HepG2 (cell line): ENCODE measurements at regions not wholly inside any gene's neighbourhood (a gene's known extent, or its start where the extent isn't known, plus 50 kb on each side); places are given as distances from the start of the nearest gene placed in this dataset.

Experiments
- ATAC-seq: fragments of 200-7000 bp; cut with Tn5 transposase; 3 replicates; pipeline ENCODE4 v1.9.1; 2020; ENCODE audit warnings: mild to moderate bottlenecking, moderate library complexity
- BruUV-seq: library from RNA; stranded (reverse); fragments of 400-500 nt; replicated peaks from 2 replicates; lab custom pipeline; 2021; lab: Mats Ljungman, UMichigan
- CTCF ChIA-PET: fragments of 300-600 bp; formaldehyde crosslinking; extraction: SDS; loops from one replicate; lab custom pipeline; 2021; ENCODE audit warnings: low total read pairs, inconsistent platforms, low intra/inter-chr PET ratio; lab: Yijun Ruan, JAX
- POLR2A ChIA-PET: fragments of 350-600 bp; sonication (Branson Sonifier 250); formaldehyde crosslinking; loops from one replicate; lab custom pipeline; 2020; ENCODE audit warnings: antibody characterized with exemption, inconsistent platforms; lab: Yijun Ruan, JAX
- DNase-seq: peaks from one replicate; pipeline ENCODE4 v3.0.0-alpha.2; 2015; ENCODE audit warnings: low spot score
- FAIRE-seq: peaks from 3 replicates; lab custom pipeline; 2011; peaks lifted over from hg19 to GRCh38; lab: Jason Lieb, UNC
- H2AFZ ChIP-seq: one replicate; pipeline ENCODE4 v1.6.1; 2011; ENCODE audit warnings: low read length, inconsistent platforms
- H3K27ac ChIP-seq: fragments of 300-600 bp; 3 replicates; pipeline ENCODE4 v1.8.0; 2011; ENCODE audit warnings: mixed run types, mild to moderate bottlenecking, mixed read lengths, low read length, inconsistent platforms; ENCODE audit not compliant: insufficient read depth; ENCODE audit errors: extremely low read length
- H3K27me3 ChIP-seq, 2 experiments: fragments of 200-600 bp in 1 of 2; 2 replicates in 1 of 2; 3 replicates in 1 of 2; pipeline versions ENCODE4 v1.6.0 to v1.8.0; 2011; ENCODE audit warnings: low read length in 2 of 2, mild to moderate bottlenecking in 2 of 2, moderate library complexity in 2 of 2, inconsistent platforms in 1 of 2; ENCODE audit not compliant: insufficient read depth in 2 of 2, control insufficient read depth in 1 of 2
- H3K36me3 ChIP-seq, 2 experiments: fragments of 200-600 bp in 1 of 2; replicated peaks in 1 of 2; 2 replicates in 1 of 2; 3 replicates in 1 of 2; pipeline versions ENCODE4 v1.5.1 to v1.8.0; 2011; ENCODE audit warnings: low read length in 2 of 2, inconsistent platforms in 1 of 2; ENCODE audit not compliant: insufficient read depth in 2 of 2, control insufficient read depth in 1 of 2
- H3K4me1 ChIP-seq: 2 replicates; pipeline ENCODE4 v1.5.1; 2012; ENCODE audit warnings: low read length, inconsistent platforms; ENCODE audit not compliant: insufficient read depth
- H3K4me2 ChIP-seq: 2 replicates; pipeline ENCODE4 v1.6.0; 2011; ENCODE audit warnings: low read depth, low read length, inconsistent platforms
- H3K4me3 ChIP-seq, 3 experiments: fragments of 200-600 bp in 1 of 3; sonication (generic), shearing (Covaris generic) in 1 of 3; replicated peaks in 1 of 3; 2 replicates each; pipeline ENCODE4 v1.5.1; 2011 to 2016; ENCODE audit warnings: low read length in 3 of 3, inconsistent platforms in 2 of 3, low read depth in 2 of 3, mild to moderate bottlenecking in 2 of 3, control low read depth in 1 of 3, mixed read lengths in 1 of 3; ENCODE audit not compliant: insufficient read depth in 1 of 3
- H3K79me2 ChIP-seq: one replicate; pipeline ENCODE4 v1.6.1; 2011; ENCODE audit warnings: low read length, inconsistent platforms; ENCODE audit not compliant: insufficient read depth
- H3K9ac ChIP-seq: 2 replicates; pipeline ENCODE4 v1.6.0; 2011; ENCODE audit warnings: mild to moderate bottlenecking, low read depth, low read length, inconsistent platforms; ENCODE audit not compliant: insufficient read depth
- H3K9me3 ChIP-seq: 2 replicates; pipeline ENCODE4 v1.5.1; 2012; ENCODE audit warnings: mild to moderate bottlenecking, low read length
- H4K20me1 ChIP-seq: 2 replicates; pipeline ENCODE4 v1.6.0; 2011; ENCODE audit warnings: inconsistent platforms, mild to moderate bottlenecking, low read length, moderate library complexity; ENCODE audit not compliant: insufficient read depth
- CTCF ChIP-seq: sonication (generic); formaldehyde crosslinking; IDR thresholded peaks from 2 replicates; pipeline ENCODE4 v1.5.0; 2020; ENCODE audit warnings: mild to moderate bottlenecking, missing genetic modification reagents, moderate library complexity
- E2F2 ChIP-seq: sonication (generic); formaldehyde crosslinking; IDR thresholded peaks from 2 replicates; pipeline ENCODE4 v1.4.0; 2020; ENCODE audit warnings: missing genetic modification reagents, borderline replicate concordance
- EZH2 ChIP-seq: conservative IDR thresholded peaks from 2 replicates; pipeline ENCODE4 v1.6.1; 2012; ENCODE audit warnings: mild to moderate bottlenecking, low read depth, low read length, moderate library complexity
- HNF4G ChIP-seq, 2 experiments: sonication (generic) in 1 of 2; formaldehyde crosslinking in 1 of 2; IDR thresholded peaks; 2 replicates each; pipeline versions ENCODE4 v1.4.0 to v1.6.1; 2011 to 2020; ENCODE audit warnings: borderline replicate concordance in 2 of 2, low read depth in 2 of 2, mild to moderate bottlenecking in 2 of 2, low read length in 1 of 2, missing genetic modification reagents in 1 of 2, moderate library complexity in 1 of 2
- ISL2 ChIP-seq: sonication (generic); formaldehyde crosslinking; IDR thresholded peaks from 2 replicates; pipeline ENCODE4 v1.5.0; 2020; ENCODE audit warnings: missing genetic modification reagents
- KMT2B ChIP-seq: IDR thresholded peaks from 2 replicates; pipeline ENCODE4 v1.6.1; 2016; ENCODE audit warnings: missing genetic modification reagents, missing compliant biosample characterization
- MYNN ChIP-seq: sonication (generic); formaldehyde crosslinking; IDR thresholded peaks from 2 replicates; pipeline ENCODE4 v1.4.0; 2020; ENCODE audit warnings: mild to moderate bottlenecking, low read depth, missing genetic modification reagents
- ZNF232 ChIP-seq: sonication (generic); formaldehyde crosslinking; IDR thresholded peaks from 2 replicates; pipeline ENCODE4 v1.4.0; 2020; ENCODE audit warnings: missing genetic modification reagents, borderline replicate concordance
- ZNF280D ChIP-seq: sonication (generic); formaldehyde crosslinking; IDR thresholded peaks from 2 replicates; pipeline ENCODE4 v1.5.1; 2020; ENCODE audit warnings: mild to moderate bottlenecking, missing genetic modification reagents
- ZNF292 ChIP-seq: sonication (generic); formaldehyde crosslinking; IDR thresholded peaks from 2 replicates; pipeline ENCODE4 v1.8.1; 2022; ENCODE audit warnings: mild to moderate bottlenecking, low read depth, missing genetic modification reagents, borderline replicate concordance
- ZNF350 ChIP-seq: sonication (generic); formaldehyde crosslinking; IDR thresholded peaks from 2 replicates; pipeline ENCODE4 v1.4.0; 2020; ENCODE audit warnings: mild to moderate bottlenecking, low read depth, missing genetic modification reagents, borderline replicate concordance
- ZNF800 ChIP-seq: sonication (generic); formaldehyde crosslinking; IDR thresholded peaks from 2 replicates; pipeline ENCODE4 v1.4.0; 2020; ENCODE audit warnings: missing genetic modification reagents
- WGBS: methylation state at CpG from one replicate; pipeline ENCODE4 v1.1.6; 2017; ENCODE audit warnings: low lambda C conversion rate; 5-methylcytosine and 5-hydroxymethylcytosine counted together
- in situ Hi-C: cut with HindIII; loops from 2 replicates; pipeline ENCODE4 v1.10.0; 2017; ENCODE audit warnings: low pct_unique_long_range_greater_than_20kb; ENCODE audit not compliant: extremely low pct_ligation_motif_present
- intact Hi-C: fragments of 100-400 bp; cut with micrococcal nuclease; formaldehyde crosslinking; loops from one replicate; pipeline ENCODE4 v1.10.0; 2022; ENCODE audit not compliant: unreplicated experiment

- TF ChIP-seq HNF4G (IDR thresholded peaks at IDR 0.05; ENCODE audit: borderline replicate concordance, low read depth, low read length) (no peak), HNF4G (CRISPR knock-in tag; IDR thresholded peaks at IDR 0.05; ENCODE audit: borderline replicate concordance, low read depth) (no peak), MYNN (no peak)
- TF ChIP-seq, all 625 proteins: peak for 0
Observed at GRCh38 chr2:164048729-164049128, 312.9 kb upstream of the FIGN start (continued).

GRCh38 chr2:164046040-164046439, 310.2 kb upstream of the FIGN start:
- ChIA-PET CTCF (no interaction called here), POLR2A (no interaction called here)
- no peak for TF ChIP-seq ZNF350 (CRISPR knock-in tag)
- no peak for TF ChIP-seq ISL2
- TF ChIP-seq ZNF232 (CRISPR knock-in tag) = no peak
- no peak for TF ChIP-seq ZNF280D (CRISPR knock-in tag)
- no peak for TF ChIP-seq KMT2B
- no peak for TF ChIP-seq ZNF292 (CRISPR knock-in tag)
- no peak for TF ChIP-seq EZH2
- no peak for TF ChIP-seq CTCF (CRISPR knock-in tag)
- TF ChIP-seq E2F2 (CRISPR knock-in tag) = no peak
- TF ChIP-seq ZNF800 (CRISPR knock-in tag) = no peak
- H3K27me3 ChIP-seq = no peaks in the 10 kb centered on the region
- no peaks in the 10 kb centered on the region for H3K36me3 ChIP-seq
- H3K4me1 ChIP-seq = no peaks in the 10 kb centered on the region
- H3K27ac ChIP-seq = no peak overlapping the region
- intact Hi-C loops (loop anchor here (5.0 kb wide), 1 partner anchor 854 kb away; no protein-coding TSS in a partner anchor), in situ Hi-C loops (no loop called here)
- FAIRE-seq (no peak), DNase-seq (peak; percentile 7), ATAC-seq (no peak)
- 30% methylated on average over 2 of the region's 2 CpGs for WGBS
- BruUV-seq = no TSS peak
- H3K79me2 ChIP-seq = no peaks in the 10 kb centered on the region
- no peak overlapping the region for H3K4me3 ChIP-seq
- no peak overlapping the region for H2AFZ ChIP-seq
- H4K20me1 ChIP-seq = no peaks in the 10 kb centered on the region
- H3K9me3 ChIP-seq = no peaks in the 10 kb centered on the region
- no peak overlapping the region for H3K4me2 ChIP-seq
- no peak overlapping the region for H3K9ac ChIP-seq
